Prostate gland (tissue), 2 donors: ENCODE measurements at regions not wholly inside any gene's neighbourhood (a gene's known extent, or its start where the extent isn't known, plus 50 kb on each side); places are given as distances from the start of the nearest gene placed in this dataset.

Experiments
- POLR2A ChIP-seq: fragments of 450-650 bp; IDR thresholded peaks from one replicate; pipeline ENCODE4 v1.6.1; 2016; ENCODE audit warnings: antibody characterized with exemption, mild to moderate bottlenecking
- TF ChIP-seq, protein P1 (sequence below), 4 experiments: fragments of 200-600 bp in 2 of 4; fragments of 450-650 bp in 2 of 4; sonication (generic) in 2 of 4; IDR thresholded peaks; 1 replicate in 3 of 4; 2 replicates in 1 of 4; pipeline ENCODE4 v1.5.1; 2016 to 2019; ENCODE audit warnings: antibody characterized with exemption in 4 of 4, mild to moderate bottlenecking in 2 of 4, moderate library complexity in 2 of 4

DNA sequence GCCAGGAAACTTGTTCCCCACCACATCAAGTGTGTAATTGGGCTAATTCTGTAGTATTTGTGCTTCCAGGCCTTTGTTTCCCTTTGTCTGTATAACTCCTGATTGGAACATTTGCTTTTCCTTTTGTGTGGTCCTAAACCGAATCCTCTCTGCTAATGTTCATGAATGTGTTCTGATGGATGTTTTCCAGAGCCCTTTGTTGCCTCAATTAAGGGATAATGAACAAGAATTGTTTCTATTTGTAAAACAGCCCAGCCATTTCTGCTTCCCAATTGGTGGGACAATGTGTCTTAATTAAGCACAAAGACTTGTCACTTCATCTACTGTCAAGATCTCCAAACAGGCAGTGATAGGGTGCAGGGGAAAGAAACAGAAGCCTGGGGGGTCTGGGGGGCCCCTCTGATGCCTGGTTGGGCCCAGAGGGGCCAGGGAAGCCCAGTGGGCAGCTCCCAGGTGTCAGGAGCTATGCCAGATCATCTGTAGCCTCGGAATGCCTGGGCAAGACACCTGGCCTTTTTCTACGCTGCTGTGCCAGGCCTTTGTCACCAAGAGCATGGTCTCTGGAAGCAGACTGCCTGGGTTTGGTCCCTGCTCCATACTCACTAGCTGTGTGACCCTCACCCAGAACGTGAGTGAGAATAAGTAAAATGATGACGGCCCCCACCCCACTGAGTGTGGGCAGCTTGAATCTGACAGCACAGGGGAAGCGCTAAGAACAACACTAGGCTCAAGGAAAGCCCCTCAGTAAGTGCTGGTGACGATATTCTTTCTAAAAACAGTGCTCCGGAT lies 116.6 kb upstream of the PRR20G start:
- TF ChIP-seq, protein P1, sequence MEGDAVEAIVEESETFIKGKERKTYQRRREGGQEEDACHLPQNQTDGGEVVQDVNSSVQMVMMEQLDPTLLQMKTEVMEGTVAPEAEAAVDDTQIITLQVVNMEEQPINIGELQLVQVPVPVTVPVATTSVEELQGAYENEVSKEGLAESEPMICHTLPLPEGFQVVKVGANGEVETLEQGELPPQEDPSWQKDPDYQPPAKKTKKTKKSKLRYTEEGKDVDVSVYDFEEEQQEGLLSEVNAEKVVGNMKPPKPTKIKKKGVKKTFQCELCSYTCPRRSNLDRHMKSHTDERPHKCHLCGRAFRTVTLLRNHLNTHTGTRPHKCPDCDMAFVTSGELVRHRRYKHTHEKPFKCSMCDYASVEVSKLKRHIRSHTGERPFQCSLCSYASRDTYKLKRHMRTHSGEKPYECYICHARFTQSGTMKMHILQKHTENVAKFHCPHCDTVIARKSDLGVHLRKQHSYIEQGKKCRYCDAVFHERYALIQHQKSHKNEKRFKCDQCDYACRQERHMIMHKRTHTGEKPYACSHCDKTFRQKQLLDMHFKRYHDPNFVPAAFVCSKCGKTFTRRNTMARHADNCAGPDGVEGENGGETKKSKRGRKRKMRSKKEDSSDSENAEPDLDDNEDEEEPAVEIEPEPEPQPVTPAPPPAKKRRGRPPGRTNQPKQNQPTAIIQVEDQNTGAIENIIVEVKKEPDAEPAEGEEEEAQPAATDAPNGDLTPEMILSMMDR (IDR thresholded peaks at IDR 0.05), result no peak
- no peak for TF ChIP-seq POLR2A
